ENCODE measurements at regions not wholly inside any gene's neighbourhood (a gene's known extent, or its start where the extent isn't known, plus 50 kb on each side); places are given as distances from the start of the nearest gene placed in this dataset.

DNA sequence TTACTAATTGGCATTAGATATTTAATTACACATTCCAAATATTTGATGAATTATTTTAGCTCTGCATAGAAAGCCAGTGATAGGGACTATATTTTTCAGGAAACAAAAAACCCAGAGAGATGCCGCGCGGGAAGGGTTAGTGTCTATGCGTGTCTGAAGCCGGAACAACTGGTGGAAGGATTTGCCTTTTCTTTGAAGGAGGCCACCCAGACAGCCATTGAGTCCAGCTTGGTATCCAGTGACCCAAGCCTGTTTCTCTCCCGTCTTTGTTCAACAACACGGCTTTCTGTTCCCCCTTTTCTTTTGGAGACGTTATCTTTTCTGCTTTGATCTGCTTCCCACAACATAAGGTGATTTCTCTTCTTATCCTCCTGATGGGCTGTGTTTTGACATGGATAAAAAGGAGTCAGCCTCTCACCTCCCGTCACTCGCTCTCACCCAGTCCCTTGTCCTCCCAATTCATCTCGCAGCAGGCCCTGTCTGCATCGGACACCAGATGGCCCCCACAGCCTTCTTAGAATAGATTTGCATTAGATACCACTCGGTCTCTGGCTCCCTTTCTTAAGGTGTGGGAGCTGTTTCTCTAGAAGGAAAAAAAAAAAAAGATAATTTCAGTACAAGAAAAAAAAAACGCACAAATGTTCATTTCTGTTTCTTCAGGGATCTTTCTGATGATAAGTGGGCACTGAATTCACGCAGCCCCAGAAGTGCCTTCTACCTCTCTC lies 361.8 kb downstream of the ZNF536 start:
- no peaks in the 10 kb centered on the region for H3K9me3 ChIP-seq (ENCODE audit: control insufficient read depth in 2 of 2, low read length in 2 of 2)
- H3K4me3 ChIP-seq (ENCODE audit: low read length in 2 of 2): no peak overlapping the region
- H3K4me1 ChIP-seq (ENCODE audit: control insufficient read depth, insufficient read depth, low read length): no peaks in the 10 kb centered on the region
- no peak overlapping the region for H3K27ac ChIP-seq (ENCODE audit: low read length)
- no peaks in the 10 kb centered on the region for H3K27me3 ChIP-seq (ENCODE audit: control insufficient read depth in 1 of 2, insufficient read depth in 2 of 2, low read length in 2 of 2)
- H3K36me3 ChIP-seq (ENCODE audit: control insufficient read depth in 2 of 2, insufficient read depth in 2 of 2, low read length in 2 of 2): no peaks in the 10 kb centered on the region
- H3K9ac ChIP-seq (ENCODE audit: low read length in 2 of 2): no peak overlapping the region

DNA sequence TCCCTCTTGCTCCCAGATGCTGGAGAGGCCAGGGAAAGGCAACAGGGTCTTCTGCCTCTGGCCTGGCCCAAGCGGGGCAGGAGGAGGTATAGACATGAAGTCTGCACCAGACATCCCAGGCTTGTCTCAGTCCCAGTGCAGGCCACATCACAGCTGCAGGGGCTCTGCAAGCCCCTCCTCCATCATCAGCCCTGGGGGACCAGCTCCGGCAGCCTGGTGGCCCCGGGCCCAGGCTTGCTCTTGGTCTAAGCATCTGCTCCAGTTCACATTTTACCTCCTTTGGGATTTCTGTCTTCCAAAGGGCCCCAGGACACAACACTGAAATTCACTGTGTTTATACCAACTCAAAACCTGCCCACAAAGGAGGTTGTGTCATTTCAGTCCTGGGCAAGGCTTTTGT lies 359.4 kb downstream of the ZNF536 start:
- Histone ChIP-seq H3K4me3 (ENCODE audit: low read length in 2 of 2) (no peak overlapping the region), H3K9ac (ENCODE audit: low read length in 2 of 2) (no peak overlapping the region), H3K9me3 (ENCODE audit: control insufficient read depth in 2 of 2, low read length in 2 of 2) (no peaks in the 10 kb centered on the region), H3K27me3 (ENCODE audit: control insufficient read depth in 1 of 2, insufficient read depth in 2 of 2, low read length in 2 of 2) (no peaks in the 10 kb centered on the region), H3K27ac (ENCODE audit: low read length) (no peak overlapping the region), H3K36me3 (ENCODE audit: control insufficient read depth in 2 of 2, insufficient read depth in 2 of 2, low read length in 2 of 2) (no peaks in the 10 kb centered on the region), H3K4me1 (ENCODE audit: control insufficient read depth, insufficient read depth, low read length) (no peaks in the 10 kb centered on the region)

DNA sequence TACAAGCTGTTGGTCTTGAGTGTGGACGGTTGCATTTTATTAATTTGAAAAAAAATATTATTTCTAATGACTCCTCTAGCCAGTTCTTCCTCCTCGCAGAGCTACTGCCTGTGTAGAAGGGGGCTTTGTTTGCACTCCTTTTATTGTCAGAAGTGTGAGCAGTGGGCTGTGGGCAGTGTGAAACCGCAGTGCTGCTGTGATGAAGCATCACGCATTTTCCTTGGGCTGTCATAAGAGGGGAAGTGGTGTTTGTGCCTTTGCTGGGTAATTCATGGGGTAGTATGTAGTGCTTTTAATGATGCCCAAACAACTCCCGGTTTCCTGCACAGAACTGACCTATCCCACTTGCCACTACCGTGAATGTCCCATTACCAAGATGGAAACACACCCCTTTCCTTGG lies 357.3 kb downstream of the ZNF536 start:
- H3K4me1 ChIP-seq (ENCODE audit: control insufficient read depth, insufficient read depth, low read length): no peaks in the 10 kb centered on the region

DNA sequence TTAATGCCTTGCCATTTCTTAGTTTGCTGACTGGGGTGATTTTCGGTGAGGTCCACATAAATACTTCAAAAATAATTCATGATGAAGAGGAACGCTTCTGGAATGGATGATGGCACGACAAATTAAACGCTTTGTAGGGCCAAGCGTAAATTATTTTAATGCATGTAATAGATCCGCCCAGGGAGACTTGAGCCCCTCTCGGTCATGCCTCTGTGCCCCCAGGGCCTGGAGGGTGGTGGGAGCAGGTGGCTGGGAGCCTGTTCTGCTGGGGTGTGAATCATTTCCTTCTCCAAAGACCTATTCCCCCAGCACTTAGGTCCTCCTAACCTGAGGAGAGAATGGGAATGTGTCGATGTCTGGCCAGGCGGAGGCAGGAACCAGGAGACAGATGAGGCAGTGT lies 350.6 kb downstream of the ZNF536 start:
- Histone ChIP-seq H3K4me3 (ENCODE audit: low read length in 2 of 2) (no peak overlapping the region), H3K4me1 (ENCODE audit: control insufficient read depth, insufficient read depth, low read length) (peaks cover 14% of the 10 kb centered on the region), H3K9ac (ENCODE audit: low read length in 2 of 2) (no peak overlapping the region), H3K9me3 (ENCODE audit: control insufficient read depth in 2 of 2, low read length in 2 of 2) (no peaks in the 10 kb centered on the region), H3K27me3 (ENCODE audit: control insufficient read depth in 1 of 2, insufficient read depth in 2 of 2, low read length in 2 of 2) (no peaks in the 10 kb centered on the region), H3K36me3 (ENCODE audit: control insufficient read depth in 2 of 2, insufficient read depth in 2 of 2, low read length in 2 of 2) (no peaks in the 10 kb centered on the region), H3K27ac (ENCODE audit: low read length) (no peak overlapping the region)

More for the DNA sequence above, 357.3 kb downstream of the ZNF536 start:
- Histone ChIP-seq H3K27me3 (ENCODE audit: control insufficient read depth in 1 of 2, insufficient read depth in 2 of 2, low read length in 2 of 2) (no peaks in the 10 kb centered on the region), H3K9ac (ENCODE audit: low read length in 2 of 2) (no peak overlapping the region), H3K27ac (ENCODE audit: low read length) (no peak overlapping the region), H3K9me3 (ENCODE audit: control insufficient read depth in 2 of 2, low read length in 2 of 2) (no peaks in the 10 kb centered on the region), H3K4me3 (ENCODE audit: low read length in 2 of 2) (no peak overlapping the region), H3K36me3 (ENCODE audit: control insufficient read depth in 2 of 2, insufficient read depth in 2 of 2, low read length in 2 of 2) (no peaks in the 10 kb centered on the region)

DNA sequence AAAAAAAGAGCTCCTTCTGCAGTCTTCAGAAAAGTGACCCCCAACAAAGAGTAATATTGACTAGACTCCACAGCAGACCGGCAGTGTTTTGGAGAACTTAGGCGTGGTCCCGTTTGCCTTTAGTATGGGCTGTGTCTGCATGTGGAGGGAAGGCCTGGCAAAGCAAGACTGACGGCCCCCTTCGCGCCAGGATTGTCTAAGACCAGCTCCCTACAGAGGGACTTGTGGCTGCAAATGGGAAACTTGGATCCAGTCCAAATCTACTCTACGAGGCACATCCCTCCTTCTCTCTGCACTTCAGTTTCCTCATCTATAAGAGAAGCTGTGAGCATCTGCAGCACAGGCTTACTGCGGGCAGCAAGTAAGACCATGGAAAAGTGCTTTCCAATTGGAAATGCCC lies 350.0 kb downstream of the ZNF536 start:
- Histone ChIP-seq H3K36me3 (ENCODE audit: control insufficient read depth in 2 of 2, insufficient read depth in 2 of 2, low read length in 2 of 2) (no peaks in the 10 kb centered on the region), H3K27me3 (ENCODE audit: control insufficient read depth in 1 of 2, insufficient read depth in 2 of 2, low read length in 2 of 2) (no peaks in the 10 kb centered on the region), H3K4me1 (ENCODE audit: control insufficient read depth, insufficient read depth, low read length) (peaks cover 14% of the 10 kb centered on the region), H3K9ac (ENCODE audit: low read length in 2 of 2) (no peak overlapping the region), H3K4me3 (ENCODE audit: low read length in 2 of 2) (no peak overlapping the region), H3K9me3 (ENCODE audit: control insufficient read depth in 2 of 2, low read length in 2 of 2) (no peaks in the 10 kb centered on the region), H3K27ac (ENCODE audit: low read length) (no peak overlapping the region)

DNA sequence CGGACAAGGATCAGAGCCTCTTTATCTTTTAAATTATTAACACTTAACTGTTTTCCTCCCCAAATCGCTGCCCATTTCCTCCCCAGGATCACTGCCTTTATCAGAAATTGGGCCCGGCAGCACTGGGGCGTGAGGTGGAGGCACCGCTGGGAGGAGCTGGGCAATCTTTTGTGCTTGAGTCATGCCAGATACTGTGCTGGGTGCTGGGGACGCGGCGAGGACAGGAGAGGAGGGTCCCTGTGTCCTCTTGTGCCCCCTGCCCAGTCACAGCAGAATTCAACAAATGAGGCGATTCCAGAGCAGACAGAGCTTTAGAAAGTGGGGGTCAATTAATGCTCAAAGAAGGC lies 347.8 kb downstream of the ZNF536 start:
- peaks cover 14% of the 10 kb centered on the region for H3K4me1 ChIP-seq (ENCODE audit: control insufficient read depth, insufficient read depth, low read length)
- peak overlapping the region; percentile 82 to 93 for H3K9ac ChIP-seq (ENCODE audit: low read length in 2 of 2)
- H3K4me3 ChIP-seq (ENCODE audit: low read length in 2 of 2): peak overlapping the region; percentile 93
- peak overlapping the region; percentile 76 for H3K27ac ChIP-seq (ENCODE audit: low read length)
- no peaks in the 10 kb centered on the region for H3K27me3 ChIP-seq (ENCODE audit: control insufficient read depth in 1 of 2, insufficient read depth in 2 of 2, low read length in 2 of 2)
- no peaks in the 10 kb centered on the region for H3K9me3 ChIP-seq (ENCODE audit: control insufficient read depth in 2 of 2, low read length in 2 of 2)
- H3K36me3 ChIP-seq (ENCODE audit: control insufficient read depth in 2 of 2, insufficient read depth in 2 of 2, low read length in 2 of 2): no peaks in the 10 kb centered on the region

DNA sequence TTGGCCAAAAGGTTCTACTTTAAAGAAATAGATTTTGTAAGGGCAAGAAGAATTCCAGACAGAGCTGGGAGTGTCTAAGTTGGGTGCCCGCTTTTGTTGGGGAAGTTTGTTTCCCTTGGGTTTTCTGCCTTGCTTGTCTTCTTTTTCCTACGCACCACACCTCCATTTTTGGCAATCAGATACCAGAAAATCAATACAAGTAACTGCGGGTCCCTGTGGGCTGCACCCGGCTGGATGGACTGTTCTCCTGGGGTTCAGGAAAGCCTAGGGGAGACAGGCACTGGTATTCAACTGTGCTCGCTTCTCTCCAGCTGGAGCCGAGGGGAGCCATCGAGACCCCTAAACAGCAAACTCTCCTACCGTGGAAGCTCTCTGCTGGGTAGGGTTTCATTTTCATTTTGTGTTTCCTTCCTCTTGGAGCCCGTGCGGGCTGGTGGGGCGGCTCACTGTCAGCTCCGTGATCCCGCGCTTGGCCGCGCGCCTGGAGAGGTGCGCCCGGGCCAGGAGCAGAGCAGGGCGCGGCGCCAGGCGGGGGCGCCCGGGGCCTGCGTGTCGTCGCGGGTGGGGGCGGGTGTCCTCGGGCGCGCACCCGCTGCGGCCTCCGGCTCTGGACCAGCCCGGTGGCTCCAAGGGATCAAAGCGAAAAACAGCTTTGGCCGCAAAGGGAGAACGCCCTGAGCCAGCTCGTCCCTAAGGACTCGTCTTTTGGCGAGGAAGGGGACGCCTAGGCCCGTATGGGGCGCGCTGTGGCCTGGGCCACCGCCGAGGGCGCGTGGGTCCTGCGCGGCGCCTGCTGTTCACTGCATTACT lies 347.2 kb downstream of the ZNF536 start:
- peak overlapping the region; percentile 91 to 93 for H3K9ac ChIP-seq (ENCODE audit: low read length in 2 of 2)
- peak overlapping the region; percentile 93 for H3K4me3 ChIP-seq (ENCODE audit: low read length in 2 of 2)
- H3K36me3 ChIP-seq (ENCODE audit: control insufficient read depth in 2 of 2, insufficient read depth in 2 of 2, low read length in 2 of 2): no peaks in the 10 kb centered on the region
- H3K9me3 ChIP-seq (ENCODE audit: control insufficient read depth in 2 of 2, low read length in 2 of 2): no peaks in the 10 kb centered on the region
- no peaks in the 10 kb centered on the region for H3K27me3 ChIP-seq (ENCODE audit: control insufficient read depth in 1 of 2, insufficient read depth in 2 of 2, low read length in 2 of 2)
- H3K27ac ChIP-seq (ENCODE audit: low read length): peak overlapping the region; percentile 76
- peaks cover 14% of the 10 kb centered on the region for H3K4me1 ChIP-seq (ENCODE audit: control insufficient read depth, insufficient read depth, low read length)

DNA sequence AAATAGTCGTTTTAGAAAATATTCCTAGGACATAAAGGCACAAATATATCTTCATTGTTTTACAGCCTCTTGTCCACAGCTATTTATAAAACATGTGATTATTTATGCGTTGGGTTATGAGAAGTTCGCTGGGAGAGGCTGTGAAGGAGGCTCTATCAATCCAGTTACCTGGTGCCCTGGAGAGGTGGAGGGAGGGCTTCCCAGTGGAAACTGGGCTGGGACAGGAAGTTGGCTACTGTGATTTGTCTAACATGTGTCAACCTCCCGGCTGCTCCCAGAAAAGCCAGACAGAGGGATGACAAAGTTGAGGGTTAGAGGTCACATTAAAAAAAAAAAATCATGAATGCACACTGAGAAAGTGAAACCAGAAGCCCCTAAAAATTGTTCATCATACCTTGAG lies 346.5 kb downstream of the ZNF536 start:
- Histone ChIP-seq H3K9ac (ENCODE audit: low read length in 2 of 2) (peak overlapping the region; percentile 91 to 93), H3K36me3 (ENCODE audit: control insufficient read depth in 2 of 2, insufficient read depth in 2 of 2, low read length in 2 of 2) (no peaks in the 10 kb centered on the region)

DNA sequence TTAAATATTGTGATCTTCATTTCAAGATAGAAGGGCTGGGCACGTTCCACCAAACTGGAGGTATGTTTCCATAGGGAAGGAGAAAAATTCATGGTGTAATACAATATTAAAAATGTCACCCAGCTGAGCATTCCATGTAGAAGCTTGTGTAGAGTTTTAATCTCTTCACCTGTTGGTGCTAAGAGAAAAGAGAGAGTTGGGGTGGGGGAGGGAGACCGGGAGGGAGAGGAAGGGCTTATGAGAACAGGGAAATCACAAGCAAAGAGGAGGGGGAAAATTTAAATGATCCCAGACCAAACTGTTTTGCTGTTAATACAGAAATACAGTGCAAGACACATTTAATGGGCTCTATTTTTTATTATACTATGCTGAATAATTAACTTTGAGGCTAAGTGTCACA lies 345.8 kb downstream of the ZNF536 start:
- Histone ChIP-seq H3K4me1 (ENCODE audit: control insufficient read depth, insufficient read depth, low read length) (peaks cover 14% of the 10 kb centered on the region), H3K9me3 (ENCODE audit: control insufficient read depth in 2 of 2, low read length in 2 of 2) (no peaks in the 10 kb centered on the region), H3K27ac (ENCODE audit: low read length) (no peak overlapping the region), H3K9ac (ENCODE audit: low read length in 2 of 2) (no peak overlapping the region), H3K36me3 (ENCODE audit: control insufficient read depth in 2 of 2, insufficient read depth in 2 of 2, low read length in 2 of 2) (no peaks in the 10 kb centered on the region), H3K4me3 (ENCODE audit: low read length in 2 of 2) (no peak overlapping the region), H3K27me3 (ENCODE audit: control insufficient read depth in 1 of 2, insufficient read depth in 2 of 2, low read length in 2 of 2) (no peaks in the 10 kb centered on the region)

More for the DNA sequence above, 346.5 kb downstream of the ZNF536 start:
- H3K4me1 ChIP-seq (ENCODE audit: control insufficient read depth, insufficient read depth, low read length): peaks cover 14% of the 10 kb centered on the region
- peak overlapping the region; percentile 93 for H3K4me3 ChIP-seq (ENCODE audit: low read length in 2 of 2)
- no peaks in the 10 kb centered on the region for H3K27me3 ChIP-seq (ENCODE audit: control insufficient read depth in 1 of 2, insufficient read depth in 2 of 2, low read length in 2 of 2)
- no peaks in the 10 kb centered on the region for H3K9me3 ChIP-seq (ENCODE audit: control insufficient read depth in 2 of 2, low read length in 2 of 2)
- peak overlapping the region; percentile 76 for H3K27ac ChIP-seq (ENCODE audit: low read length)

DNA sequence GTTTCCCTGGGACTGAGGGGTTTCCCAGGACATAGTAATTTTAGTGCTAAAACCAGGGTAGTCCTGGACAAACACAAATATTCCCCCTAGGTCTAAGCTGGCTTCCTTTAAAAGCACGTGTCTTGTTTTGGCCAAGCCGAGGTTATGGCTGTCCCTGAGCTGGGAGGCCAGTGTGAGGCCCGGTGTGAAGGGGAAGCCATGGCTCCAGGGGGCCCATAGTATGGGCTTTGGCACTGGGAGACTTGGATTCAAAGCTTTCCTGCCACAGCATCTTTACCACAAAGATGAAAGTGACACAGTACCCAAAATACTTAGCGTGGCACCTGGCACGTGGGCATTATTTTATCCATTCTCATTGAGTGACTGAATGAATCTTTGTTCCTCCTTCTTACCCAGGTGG lies 345.2 kb downstream of the ZNF536 start:
- peaks cover 14% of the 10 kb centered on the region for H3K4me1 ChIP-seq (ENCODE audit: control insufficient read depth, insufficient read depth, low read length)
- H3K27me3 ChIP-seq (ENCODE audit: control insufficient read depth in 1 of 2, insufficient read depth in 2 of 2, low read length in 2 of 2): no peaks in the 10 kb centered on the region
- H3K4me3 ChIP-seq (ENCODE audit: low read length in 2 of 2): no peak overlapping the region
- H3K9me3 ChIP-seq (ENCODE audit: control insufficient read depth in 2 of 2, low read length in 2 of 2): no peaks in the 10 kb centered on the region
- H3K27ac ChIP-seq (ENCODE audit: low read length): no peak overlapping the region
- no peak overlapping the region for H3K9ac ChIP-seq (ENCODE audit: low read length in 2 of 2)
- H3K36me3 ChIP-seq (ENCODE audit: control insufficient read depth in 2 of 2, insufficient read depth in 2 of 2, low read length in 2 of 2): no peaks in the 10 kb centered on the region

Data from stomach smooth muscle (tissue), 2 donors.